ENCODE measurements at regions not wholly inside any gene's neighbourhood (a gene's known extent, or its start where the extent isn't known, plus 50 kb on each side); places are given as distances from the start of the nearest gene placed in this dataset.

GRCh38 chr1:157325220-157325619, 187.0 kb upstream of the ETV3 start:
- no peak for TF ChIP-seq CTCF (IDR thresholded peaks at IDR 0.05)
- no peak for TF ChIP-seq POLR2A (IDR thresholded peaks at IDR 0.05)

Data from testis (tissue), 2 donors.